DMS79 treated with DMSO at 0.1 percent for 48 hours (cell line): ENCODE measurements at regions not wholly inside any gene's neighbourhood (a gene's known extent, or its start where the extent isn't known, plus 50 kb on each side); places are given as distances from the start of the nearest gene placed in this dataset.
"Not testable (repeated sequence)": the region's sequence is repeated elsewhere in the genome, so short reads cannot be mapped to it uniquely, and the experiment has no call there.

ENCODE experiments used
- DNase-seq: peaks from one replicate; lab custom pipeline; 2025; lab: John Stamatoyannopoulos, UW

- no peak for DNase-seq
Observed at GRCh38 chr10:64855941-64856340, 1334.7 kb downstream of the REEP3 start.

GRCh38 chr10:64859911-64860310 lies 1338.7 kb downstream of the REEP3 start:
- no peak for DNase-seq

- DNase-seq: no peak
Observed at GRCh38 chr10:64863836-64864235, 1342.6 kb downstream of the REEP3 start.

GRCh38 chr10:64867501-64867962 lies 1346.3 kb downstream of the REEP3 start:
- no peak for DNase-seq

- DNase-seq: no peak
Observed at GRCh38 chr10:64873088-64873487, 1351.9 kb downstream of the REEP3 start.

- DNase-seq: no peak
Observed at GRCh38 chr10:64873959-64874358, 1352.8 kb downstream of the REEP3 start.

- no peak for DNase-seq
Observed at GRCh38 chr10:64880546-64880945, 1359.3 kb downstream of the REEP3 start.

GRCh38 chr10:64881257-64881656 lies 1360.1 kb downstream of the REEP3 start:
- DNase-seq: no peak

- DNase-seq: no peak
Observed at GRCh38 chr10:64896582-64896981, 1375.4 kb downstream of the REEP3 start.

- DNase-seq: not testable (repeated sequence)
Observed at GRCh38 chr10:64906311-64906710, 1385.1 kb downstream of the REEP3 start.

- DNase-seq: not testable (repeated sequence)
Observed at GRCh38 chr10:64924306-64924705, 1403.1 kb downstream of the REEP3 start.

- DNase-seq: no peak
Observed at GRCh38 chr10:64952042-64952441, 1430.8 kb downstream of the REEP3 start.

- DNase-seq: no peak
Observed at GRCh38 chr10:64956441-64956840, 1435.2 kb downstream of the REEP3 start.

GRCh38 chr10:64959116-64959515 lies 1437.9 kb downstream of the REEP3 start:
- no peak for DNase-seq

GRCh38 chr10:64959883-64960282 lies 1438.7 kb downstream of the REEP3 start:
- no peak for DNase-seq

- DNase-seq: no peak
Observed at GRCh38 chr10:64973391-64973790, 1452.2 kb downstream of the REEP3 start.

GRCh38 chr10:64976150-64976549 lies 1454.9 kb downstream of the REEP3 start:
- DNase-seq: no peak

- no peak for DNase-seq
Observed at GRCh38 chr10:64977915-64978314, 1456.7 kb downstream of the REEP3 start.

- DNase-seq: no peak
Observed at GRCh38 chr10:64996886-64997285, 1475.7 kb downstream of the REEP3 start.

- no peak for DNase-seq
Observed at GRCh38 chr10:65010845-65011244, 1489.6 kb downstream of the REEP3 start.

- DNase-seq: no peak
Observed at GRCh38 chr10:65017523-65017922, 1496.3 kb downstream of the REEP3 start.

GRCh38 chr10:65024886-65025285 lies 1503.7 kb downstream of the REEP3 start:
- DNase-seq: no peak

- DNase-seq: no peak
Observed at GRCh38 chr10:65030263-65030662, 1509.1 kb downstream of the REEP3 start.

- no peak for DNase-seq
Observed at GRCh38 chr10:65032867-65033769, 1511.9 kb downstream of the REEP3 start.
